Suprapubic skin (tissue), 4 donors: ENCODE measurements at regions not wholly inside any gene's neighbourhood (a gene's known extent, or its start where the extent isn't known, plus 50 kb on each side); places are given as distances from the start of the nearest gene placed in this dataset.

ENCODE experiments used
- DNase-seq, 2 donors: peaks; one replicate each; pipeline ENCODE4 v3.0.0-alpha.2; 2019; ENCODE audit warnings: low spot score in 2 of 2
- H3K27ac ChIP-seq: fragments of 200-600 bp; sonication (generic); one replicate; pipeline ENCODE4 v1.5.1; 2019
- H3K27me3 ChIP-seq: fragments of 200-600 bp; sonication (generic); one replicate; pipeline ENCODE4 v1.5.1; 2019
- H3K36me3 ChIP-seq: fragments of 200-600 bp; sonication (generic); one replicate; pipeline ENCODE4 v1.5.1; 2019
- H3K4me1 ChIP-seq: fragments of 200-600 bp; sonication (generic); one replicate; pipeline ENCODE4 v1.5.1; 2019
- H3K4me3 ChIP-seq: fragments of 200-600 bp; sonication (generic); one replicate; pipeline ENCODE4 v1.5.1; 2019; ENCODE audit warnings: mild to moderate bottlenecking
- H3K9me3 ChIP-seq: fragments of 200-600 bp; sonication (generic); one replicate; pipeline ENCODE4 v1.5.1; 2019
- CTCF ChIP-seq, 2 donors: fragments of 200-600 bp in 1 of 2; fragments of 450-650 bp in 1 of 2; sonication (generic) in 1 of 2; IDR thresholded peaks; one replicate each; pipeline ENCODE4 v1.5.1; 2016 to 2019; ENCODE audit warnings: antibody characterized with exemption in 2 of 2, mild to moderate bottlenecking in 1 of 2, moderate library complexity in 1 of 2
- EP300 ChIP-seq: sonication (generic); formaldehyde crosslinking; IDR thresholded peaks from one replicate; pipeline ENCODE4 v1.6.1; 2017; ENCODE audit warnings: antibody characterized with exemption
- POLR2A ChIP-seq, 2 donors: fragments of 450-650 bp; IDR thresholded peaks; one replicate each; pipeline ENCODE4 v1.6.1; 2017; ENCODE audit warnings: antibody characterized with exemption in 2 of 2, mild to moderate bottlenecking in 2 of 2, moderate library complexity in 2 of 2
- POLR2AphosphoS5 ChIP-seq, 3 donors: sonication (generic); formaldehyde crosslinking; IDR thresholded peaks; one replicate each; pipeline ENCODE4 v1.6.1; 2017; ENCODE audit warnings: antibody characterized with exemption in 3 of 3
- WGBS: methylation state at CpG from one replicate; pipeline ENCODE4 v1.1.5; 2018; 5-methylcytosine and 5-hydroxymethylcytosine counted together

- 67% methylated on average over 2 of the region's 2 CpGs for WGBS
- H3K4me3 ChIP-seq: no peak overlapping the region
- H3K27ac ChIP-seq: no peak overlapping the region
- no peaks in the 10 kb centered on the region for H3K4me1 ChIP-seq
- H3K27me3 ChIP-seq: no peaks in the 10 kb centered on the region
- no peaks in the 10 kb centered on the region for H3K36me3 ChIP-seq
- TF ChIP-seq CTCF (IDR thresholded peaks at IDR 0.05): no peak
- no peak for TF ChIP-seq EP300
- no peak for TF ChIP-seq POLR2AphosphoS5 (IDR thresholded peaks at IDR 0.05)
- TF ChIP-seq POLR2A (IDR thresholded peaks at IDR 0.05): no peak
- no peaks in the 10 kb centered on the region for H3K9me3 ChIP-seq
- DNase-seq: no peak
Observed at GRCh38 chr7:47704936-47705335, 123.0 kb upstream of the TNS3 start.

GRCh38 chr7:47702080-47702479, 120.2 kb upstream of the TNS3 start:
- Histone ChIP-seq H3K36me3 (no peaks in the 10 kb centered on the region), H3K27ac (no peak overlapping the region), H3K4me3 (no peak overlapping the region), H3K27me3 (no peaks in the 10 kb centered on the region), H3K9me3 (no peaks in the 10 kb centered on the region), H3K4me1 (no peaks in the 10 kb centered on the region)
- DNase-seq: no peak
- TF ChIP-seq EP300 (no peak), POLR2AphosphoS5 (IDR thresholded peaks at IDR 0.05) (no peak), CTCF (IDR thresholded peaks at IDR 0.05) (no peak), POLR2A (IDR thresholded peaks at IDR 0.05) (no peak)
- 47% methylated on average over 1 of the region's 1 CpG for WGBS

GRCh38 chr7:47698386-47698785, 116.5 kb upstream of the TNS3 start:
- no peak for TF ChIP-seq POLR2A (IDR thresholded peaks at IDR 0.05)
- TF ChIP-seq POLR2AphosphoS5 (IDR thresholded peaks at IDR 0.05): no peak
- no peak for TF ChIP-seq CTCF (IDR thresholded peaks at IDR 0.05)
- no peak for TF ChIP-seq EP300
- Histone ChIP-seq H3K4me1 (no peaks in the 10 kb centered on the region), H3K36me3 (no peaks in the 10 kb centered on the region), H3K27me3 (no peaks in the 10 kb centered on the region), H3K9me3 (no peaks in the 10 kb centered on the region), H3K4me3 (no peak overlapping the region), H3K27ac (no peak overlapping the region)
- WGBS: 62% methylated on average over 1 of the region's 1 CpG
- DNase-seq: no peak

GRCh38 chr7:47697543-47697942, 115.6 kb upstream of the TNS3 start:
- H3K27me3 ChIP-seq: no peaks in the 10 kb centered on the region
- H3K9me3 ChIP-seq: no peaks in the 10 kb centered on the region
- H3K36me3 ChIP-seq: no peaks in the 10 kb centered on the region
- no peak overlapping the region for H3K27ac ChIP-seq
- WGBS: 75% methylated on average over 4 of the region's 4 CpGs
- DNase-seq: peak in 1 of 2 donors; percentile 24
- TF ChIP-seq POLR2AphosphoS5 (IDR thresholded peaks at IDR 0.05) (no peak), POLR2A (IDR thresholded peaks at IDR 0.05) (no peak), EP300 (no peak), CTCF (IDR thresholded peaks at IDR 0.05) (no peak)
- H3K4me3 ChIP-seq: no peak overlapping the region
- H3K4me1 ChIP-seq: peaks cover 2% of the 10 kb centered on the region

- DNase-seq: no peak
- H3K4me3 ChIP-seq: no peak overlapping the region
- TF ChIP-seq POLR2AphosphoS5 (IDR thresholded peaks at IDR 0.05) (no peak), POLR2A (IDR thresholded peaks at IDR 0.05) (no peak), CTCF (IDR thresholded peaks at IDR 0.05) (no peak), EP300 (no peak)
- no peaks in the 10 kb centered on the region for H3K9me3 ChIP-seq
- 74% methylated on average over 7 of the region's 7 CpGs for WGBS
- no peaks in the 10 kb centered on the region for H3K36me3 ChIP-seq
- H3K27ac ChIP-seq: no peak overlapping the region
- H3K27me3 ChIP-seq: no peaks in the 10 kb centered on the region
- peaks cover 9% of the 10 kb centered on the region for H3K4me1 ChIP-seq
Observed at GRCh38 chr7:47696152-47696710, 114.3 kb upstream of the TNS3 start.
